Activated CD8-positive, alpha-beta memory T cell treated with anti-CD3 and anti-CD28 coated beads, Interleukin-2, amount 10 ng/mL, durations not matched to agents 7 days and 5 days (primary cell): ENCODE measurements at regions not wholly inside any gene's neighbourhood (a gene's known extent, or its start where the extent isn't known, plus 50 kb on each side); places are given as distances from the start of the nearest gene placed in this dataset.

Experiments used
- ATAC-seq: fragments of 150-1000 bp; cut with Tn5 transposase; one replicate; pipeline ENCODE4 v1.10.0; 2021; ENCODE audit warnings: moderate library complexity
- CTCF ChIA-PET: fragments of 350-600 bp; sonication (Branson Sonifier 250); formaldehyde crosslinking; loops from one replicate; lab custom pipeline; 2021; ENCODE audit warnings: antibody characterized with exemption; lab: Charles Lee
- DNase-seq: peaks from one replicate; pipeline ENCODE4 v3.0.0-alpha.2; 2020
- H3K27ac Mint-ChIP-seq: one replicate; pipeline ENCODE4 v1.8.0; 2021; ENCODE audit warnings: mild to moderate bottlenecking, mixed read lengths
- H3K27me3 Mint-ChIP-seq: one replicate; pipeline ENCODE4 v1.8.0; 2021; ENCODE audit warnings: mixed read lengths
- H3K36me3 Mint-ChIP-seq: one replicate; pipeline ENCODE4 v1.8.0; 2021; ENCODE audit warnings: mild to moderate bottlenecking, mixed read lengths
- H3K4me1 Mint-ChIP-seq: one replicate; pipeline ENCODE4 v1.8.0; 2021; ENCODE audit warnings: mixed read lengths
- H3K4me3 Mint-ChIP-seq: one replicate; pipeline ENCODE4 v1.8.0; 2021; ENCODE audit warnings: mild to moderate bottlenecking, moderate library complexity, mixed read lengths
- H3K9me3 Mint-ChIP-seq: one replicate; pipeline ENCODE4 v1.8.0; 2022; ENCODE audit warnings: low read depth, mixed read lengths

DNA sequence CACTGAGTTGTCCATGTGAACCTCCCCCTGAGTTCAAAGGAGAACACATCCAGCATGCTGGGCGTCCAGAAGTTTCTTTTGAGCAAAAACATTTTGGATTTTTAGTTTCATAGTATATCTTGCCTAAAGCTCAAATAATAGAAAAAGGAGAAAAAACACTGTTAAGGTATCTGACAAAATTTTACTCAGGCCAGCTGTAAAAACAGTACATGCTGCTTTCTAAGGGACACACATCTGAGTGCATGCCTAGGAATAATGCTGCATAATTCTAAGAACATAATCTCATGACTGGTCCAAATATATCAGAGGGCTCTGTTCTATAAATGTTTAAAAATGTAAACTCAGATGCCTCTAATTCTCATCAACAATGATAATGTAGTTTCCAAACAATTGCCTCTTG lies 561.3 kb upstream of the INTU start:
- CTCF ChIA-PET, result no interaction called here
- Mint-ChIP-seq H3K27me3 (no peaks in the 10 kb centered on the region), H3K27ac (no peak overlapping the region), H3K4me3 (no peak overlapping the region), H3K4me1 (no peaks in the 10 kb centered on the region), H3K36me3 (no peaks in the 10 kb centered on the region), H3K9me3 (peaks cover 3% of the 10 kb centered on the region)
- DNase-seq (no peak), ATAC-seq (no peak)

DNA sequence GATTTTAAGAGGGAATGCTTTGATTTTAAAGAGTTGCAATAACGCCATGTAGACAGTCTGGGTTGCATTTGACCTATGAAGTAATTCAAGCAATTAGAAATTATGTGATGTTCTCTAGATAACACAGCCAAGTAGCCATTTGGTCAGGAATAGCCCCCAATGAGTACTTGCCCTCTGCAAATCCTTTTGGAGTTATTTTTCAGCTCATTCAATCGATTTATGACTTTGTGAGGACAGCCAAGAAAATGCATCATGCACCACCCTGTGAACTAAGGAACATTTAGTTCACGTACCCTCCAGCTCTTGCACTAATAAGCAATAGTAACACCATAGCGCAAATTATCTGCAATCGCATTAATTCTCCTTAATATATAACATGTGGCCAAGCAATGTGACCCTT lies 552.6 kb upstream of the INTU start:
- H3K27me3 Mint-ChIP-seq, result no peaks in the 10 kb centered on the region
- H3K4me1 Mint-ChIP-seq, result no peaks in the 10 kb centered on the region
- H3K36me3 Mint-ChIP-seq, result no peaks in the 10 kb centered on the region
- CTCF ChIA-PET, result no interaction called here
- peaks cover 3% of the 10 kb centered on the region for H3K9me3 Mint-ChIP-seq
- H3K4me3 Mint-ChIP-seq, result no peak overlapping the region
- no peak overlapping the region for H3K27ac Mint-ChIP-seq
- DNase-seq (no peak), ATAC-seq (no peak)

DNA sequence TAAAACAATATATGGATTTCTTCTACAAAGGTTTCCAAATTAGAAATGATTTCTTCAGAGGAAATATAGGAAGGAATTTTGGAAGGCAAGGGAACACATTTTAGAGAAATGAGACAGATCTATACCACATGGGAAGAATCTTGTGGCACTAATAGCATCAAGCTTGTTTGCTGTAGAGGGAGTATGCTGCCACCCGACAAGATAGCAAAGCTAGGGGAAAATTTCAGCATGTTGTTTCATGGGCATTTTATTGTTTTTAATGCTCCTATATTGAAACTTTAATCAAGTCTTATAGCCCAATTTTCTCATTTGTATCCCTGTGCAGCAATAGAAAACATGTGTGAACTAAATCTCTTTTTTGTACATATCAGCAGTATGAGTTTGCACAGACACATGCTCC lies 551.7 kb upstream of the INTU start:
- DNase-seq (no peak), ATAC-seq (no peak)
- H3K36me3 Mint-ChIP-seq, result no peaks in the 10 kb centered on the region
- no peaks in the 10 kb centered on the region for H3K4me1 Mint-ChIP-seq
- H3K9me3 Mint-ChIP-seq, result peaks cover 6% of the 10 kb centered on the region
- no peaks in the 10 kb centered on the region for H3K27me3 Mint-ChIP-seq
- no peak overlapping the region for H3K4me3 Mint-ChIP-seq
- no peak overlapping the region for H3K27ac Mint-ChIP-seq
- CTCF ChIA-PET, result no interaction called here

DNA sequence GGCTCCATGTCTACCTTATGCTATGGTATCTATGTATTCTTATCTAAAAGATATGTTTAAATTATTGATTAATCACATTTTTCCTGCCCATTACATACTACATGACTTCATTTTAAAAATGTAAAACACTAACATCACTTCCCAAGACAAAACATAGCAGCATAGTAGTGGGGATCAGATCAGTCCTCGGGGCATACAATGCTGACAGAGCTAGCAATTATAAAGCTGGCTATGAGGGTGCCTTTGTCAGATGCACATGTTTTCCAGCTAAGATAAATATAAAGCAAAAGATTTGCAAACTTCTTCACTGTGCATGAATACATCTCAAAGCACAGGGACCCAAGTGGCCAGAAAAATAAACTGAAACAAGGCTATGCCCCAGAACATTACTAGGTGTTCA lies 549.8 kb upstream of the INTU start:
- H3K4me1 Mint-ChIP-seq, result no peaks in the 10 kb centered on the region
- H3K27me3 Mint-ChIP-seq, result no peaks in the 10 kb centered on the region
- CTCF ChIA-PET, result no interaction called here
- ATAC-seq (no peak), DNase-seq (no peak)
- peaks cover 8% of the 10 kb centered on the region for H3K9me3 Mint-ChIP-seq
- no peak overlapping the region for H3K27ac Mint-ChIP-seq
- H3K36me3 Mint-ChIP-seq, result no peaks in the 10 kb centered on the region
- H3K4me3 Mint-ChIP-seq, result no peak overlapping the region

DNA sequence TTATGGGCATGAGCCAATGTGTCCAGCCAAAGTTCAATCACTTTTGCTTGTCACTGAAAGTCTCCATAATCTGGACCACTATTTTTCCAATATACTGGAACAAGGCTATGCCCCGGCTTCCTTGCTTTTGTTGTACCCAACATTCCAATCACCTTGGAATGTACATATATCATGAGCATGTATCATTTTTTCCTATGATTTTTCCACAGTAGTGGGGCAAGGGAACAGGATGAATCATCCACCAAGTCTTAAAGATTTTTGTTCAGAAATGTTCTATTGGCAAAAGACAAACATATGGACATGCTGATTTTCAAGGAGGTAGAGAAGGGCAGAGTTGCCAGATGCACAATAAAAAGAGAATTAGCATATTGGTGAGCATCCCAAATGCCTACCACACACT lies 548.1 kb upstream of the INTU start:
- no peak for DNase-seq
- Mint-ChIP-seq H3K36me3 (no peaks in the 10 kb centered on the region), H3K27ac (no peak overlapping the region), H3K27me3 (no peaks in the 10 kb centered on the region), H3K4me1 (no peaks in the 10 kb centered on the region), H3K9me3 (peaks cover 8% of the 10 kb centered on the region), H3K4me3 (no peak overlapping the region)
- ATAC-seq, result no peak
- CTCF ChIA-PET, result no interaction called here

DNA sequence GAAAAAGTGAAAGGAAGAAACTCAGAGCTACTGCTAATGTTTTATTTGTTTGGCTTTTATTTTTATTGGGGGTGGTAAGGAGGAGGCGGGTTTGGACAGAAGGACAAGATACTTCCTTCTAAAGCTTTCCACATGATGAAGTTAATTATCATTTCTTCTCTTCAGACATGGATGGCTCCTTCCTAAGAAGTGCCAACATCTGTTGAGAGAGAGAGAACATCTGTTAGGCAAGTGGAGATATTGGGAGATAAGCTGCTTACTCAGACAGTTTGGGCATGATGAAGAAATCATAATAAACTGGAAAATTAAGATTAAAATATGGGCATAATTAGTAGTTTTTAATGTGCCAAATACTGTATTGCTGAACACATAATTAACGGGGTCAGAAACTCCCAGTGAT lies 535.7 kb upstream of the INTU start:
- Mint-ChIP-seq H3K9me3 (no peaks in the 10 kb centered on the region), H3K4me1 (no peaks in the 10 kb centered on the region), H3K27me3 (no peaks in the 10 kb centered on the region), H3K4me3 (no peak overlapping the region), H3K36me3 (no peaks in the 10 kb centered on the region), H3K27ac (no peak overlapping the region)
- DNase-seq, result no peak
- ATAC-seq, result no peak
- CTCF ChIA-PET, result no interaction called here

DNA sequence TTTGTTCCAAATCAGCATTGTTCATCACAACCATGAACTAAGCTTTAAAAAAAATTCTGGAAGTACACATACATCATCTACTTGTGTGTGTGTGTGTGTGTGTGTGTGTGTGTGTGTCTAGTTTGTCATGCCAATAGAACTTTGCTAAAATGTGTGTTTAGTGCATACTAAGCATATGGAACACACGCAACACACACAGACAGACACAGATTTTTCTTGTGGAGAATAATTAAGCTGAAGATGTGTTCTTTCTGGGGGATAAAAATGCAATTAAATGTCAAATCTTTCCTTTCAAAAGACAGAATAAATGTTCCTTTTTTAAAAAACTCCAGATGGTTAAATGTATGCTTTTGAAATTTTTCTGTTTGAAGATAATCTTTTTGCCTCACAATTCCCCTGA lies 530.4 kb upstream of the INTU start:
- Mint-ChIP-seq H3K4me1 (no peaks in the 10 kb centered on the region), H3K9me3 (peaks cover 7% of the 10 kb centered on the region), H3K4me3 (no peak overlapping the region), H3K27ac (no peak overlapping the region), H3K36me3 (no peaks in the 10 kb centered on the region), H3K27me3 (no peaks in the 10 kb centered on the region)
- CTCF ChIA-PET, result no interaction called here
- no peak for DNase-seq
- ATAC-seq, result no peak

DNA sequence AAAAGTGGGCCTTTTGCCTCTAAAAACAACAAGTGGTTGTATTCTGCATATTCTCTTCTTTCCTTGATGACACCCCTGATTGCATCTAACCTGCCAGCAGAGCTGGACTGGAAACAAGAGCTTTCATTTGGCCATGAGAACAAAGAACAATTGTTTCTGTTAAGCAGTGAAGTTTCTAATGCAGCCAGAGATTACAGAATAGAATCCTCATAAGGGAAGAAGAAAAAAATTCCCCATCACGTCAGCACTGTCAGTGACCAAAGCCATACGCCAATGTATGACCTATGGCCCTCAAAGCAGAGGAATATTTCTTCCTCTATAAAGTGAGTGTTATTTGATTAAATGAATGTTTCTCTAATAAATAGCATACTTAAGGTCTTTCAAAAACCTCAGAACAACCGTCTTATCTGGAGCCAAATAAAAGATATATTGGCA lies 529.1 kb upstream of the INTU start:
- ATAC-seq (no peak), DNase-seq (no peak)
- H3K27me3 Mint-ChIP-seq, result no peaks in the 10 kb centered on the region
- no peaks in the 10 kb centered on the region for H3K4me1 Mint-ChIP-seq
- no peaks in the 10 kb centered on the region for H3K36me3 Mint-ChIP-seq
- H3K4me3 Mint-ChIP-seq, result no peak overlapping the region
- no peak overlapping the region for H3K27ac Mint-ChIP-seq
- CTCF ChIA-PET, result no interaction called here
- peaks cover 10% of the 10 kb centered on the region for H3K9me3 Mint-ChIP-seq

DNA sequence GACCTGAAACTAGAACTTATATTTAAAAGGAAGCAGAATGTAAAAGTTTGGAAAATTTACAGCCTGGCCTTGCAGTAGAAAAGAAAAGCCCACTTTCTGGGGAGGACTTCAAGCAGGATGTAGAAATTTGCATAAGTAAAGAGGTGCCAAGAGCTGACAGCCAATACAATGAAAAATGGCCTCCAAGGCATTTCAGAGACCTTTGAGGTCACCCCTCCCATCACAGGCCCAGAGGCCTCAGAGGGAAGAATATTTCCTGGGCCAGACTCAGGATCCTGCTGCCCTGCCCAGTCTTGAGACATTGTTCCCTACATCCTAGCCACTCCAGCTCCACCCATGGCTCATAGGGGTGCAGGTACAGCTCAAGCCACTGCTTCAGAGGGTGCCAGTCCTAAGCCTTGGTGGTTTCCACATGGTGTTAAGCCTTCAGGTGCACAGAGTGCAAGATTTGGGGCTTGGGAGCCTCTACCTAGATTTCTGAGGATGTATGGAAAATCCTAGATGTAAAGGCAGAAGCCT lies 518.9 kb upstream of the INTU start:
- no peak overlapping the region for H3K27ac Mint-ChIP-seq
- peaks cover 1% of the 10 kb centered on the region for H3K9me3 Mint-ChIP-seq
- no peaks in the 10 kb centered on the region for H3K4me1 Mint-ChIP-seq
- H3K36me3 Mint-ChIP-seq, result no peaks in the 10 kb centered on the region
- DNase-seq, result no peak
- CTCF ChIA-PET, result no interaction called here
- no peaks in the 10 kb centered on the region for H3K27me3 Mint-ChIP-seq
- no peak overlapping the region for H3K4me3 Mint-ChIP-seq
- no peak for ATAC-seq

DNA sequence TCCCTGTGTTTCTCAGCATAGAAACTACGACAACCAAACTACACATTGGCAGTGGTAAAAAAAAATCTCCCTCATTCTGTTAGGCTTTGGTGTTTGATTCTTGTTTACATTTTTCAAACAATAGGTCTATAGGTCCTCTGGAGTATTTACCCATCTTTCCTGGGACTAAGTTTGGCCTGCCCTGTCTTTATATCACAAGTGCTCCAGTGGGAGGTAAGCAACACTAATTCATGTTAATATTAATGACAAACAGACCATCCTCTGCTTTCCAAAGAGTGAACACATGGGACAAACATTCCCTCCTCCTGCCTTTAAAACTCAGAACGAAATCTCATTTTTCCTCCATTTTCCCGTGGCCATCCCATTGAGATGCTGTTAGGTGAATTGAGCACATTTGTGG lies 514.1 kb upstream of the INTU start:
- peaks cover 6% of the 10 kb centered on the region for H3K9me3 Mint-ChIP-seq
- H3K27ac Mint-ChIP-seq, result no peak overlapping the region
- CTCF ChIA-PET, result no interaction called here
- ATAC-seq, result no peak
- no peak for DNase-seq
- H3K4me1 Mint-ChIP-seq, result no peaks in the 10 kb centered on the region
- H3K27me3 Mint-ChIP-seq, result no peaks in the 10 kb centered on the region
- no peak overlapping the region for H3K4me3 Mint-ChIP-seq
- no peaks in the 10 kb centered on the region for H3K36me3 Mint-ChIP-seq

DNA sequence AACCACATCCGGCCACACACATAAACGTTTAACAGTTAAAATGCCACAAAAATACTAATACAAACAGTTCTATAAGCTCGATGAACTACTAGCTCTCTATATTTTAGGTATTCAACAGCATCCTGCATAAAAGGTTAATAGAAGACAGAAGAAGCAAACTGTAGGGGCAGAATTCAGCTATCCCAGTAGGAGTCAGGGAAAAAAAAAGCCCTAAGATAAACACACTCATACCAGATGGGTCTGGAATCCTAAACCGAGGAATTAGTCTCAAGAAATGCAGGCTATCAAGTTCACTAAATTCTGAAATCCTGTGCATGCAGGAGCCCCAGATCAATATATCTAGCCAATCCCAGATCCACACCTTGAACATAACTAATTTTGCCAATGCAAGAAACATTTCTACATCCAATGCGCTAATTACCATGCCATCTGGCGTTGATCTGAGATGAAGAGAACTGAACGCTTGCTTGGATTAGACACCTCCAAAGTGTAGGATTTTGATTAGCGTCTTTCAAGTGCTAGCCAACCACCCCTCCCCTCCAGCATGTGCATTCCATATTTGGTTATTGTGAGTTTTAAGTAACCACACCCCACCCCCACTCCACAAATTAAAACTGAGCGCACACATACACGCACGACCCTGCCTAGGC lies 512.2 kb upstream of the INTU start:
- Mint-ChIP-seq H3K27me3 (no peaks in the 10 kb centered on the region), H3K4me3 (no peak overlapping the region), H3K4me1 (no peaks in the 10 kb centered on the region), H3K9me3 (peaks cover 6% of the 10 kb centered on the region), H3K36me3 (no peaks in the 10 kb centered on the region), H3K27ac (no peak overlapping the region)
- CTCF ChIA-PET, result no interaction called here
- no peak for DNase-seq
- ATAC-seq, result no peak

DNA sequence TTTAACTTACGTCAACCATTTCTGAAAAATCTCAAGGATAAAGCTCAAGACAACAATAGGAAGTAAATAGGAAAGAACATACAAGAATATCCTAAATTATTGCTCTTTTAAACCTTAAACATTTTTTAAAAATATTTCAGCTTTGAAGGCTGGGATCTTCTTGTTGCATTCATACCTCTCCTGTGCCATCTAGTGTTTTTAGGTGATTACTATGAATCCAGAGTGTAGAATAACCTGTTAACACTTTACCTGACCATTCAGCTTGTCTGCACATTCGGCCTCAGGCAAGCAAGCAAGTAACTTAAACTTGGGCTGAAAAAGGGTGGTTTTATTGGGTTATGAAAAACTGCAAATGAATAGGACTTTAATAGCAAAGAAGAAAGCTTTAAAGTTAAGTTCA lies 507.8 kb upstream of the INTU start:
- ATAC-seq, result no peak
- Mint-ChIP-seq H3K36me3 (no peaks in the 10 kb centered on the region), H3K27me3 (no peaks in the 10 kb centered on the region), H3K4me3 (no peak overlapping the region), H3K4me1 (no peaks in the 10 kb centered on the region), H3K9me3 (peaks cover 7% of the 10 kb centered on the region), H3K27ac (no peak overlapping the region)
- CTCF ChIA-PET, result no interaction called here
- no peak for DNase-seq

DNA sequence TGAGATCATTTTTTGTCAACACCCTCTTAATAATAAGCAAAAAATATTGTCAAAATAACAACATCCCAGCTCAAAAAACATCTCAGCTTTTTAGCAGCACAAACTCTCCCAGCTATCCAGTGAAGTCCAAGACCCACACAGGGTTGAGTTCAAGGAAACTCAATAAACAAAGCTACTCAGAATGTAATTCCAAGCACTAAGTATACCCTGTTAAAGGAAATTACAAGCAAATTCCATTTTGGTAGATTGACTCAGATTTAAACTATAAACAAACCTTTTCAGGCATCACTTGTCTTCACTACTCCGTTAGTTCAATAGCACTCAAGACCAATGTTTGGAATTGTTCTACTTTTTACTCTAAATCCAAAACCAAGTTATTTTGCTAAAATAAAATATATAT lies 506.0 kb upstream of the INTU start:
- no peak overlapping the region for H3K4me3 Mint-ChIP-seq
- CTCF ChIA-PET, result no interaction called here
- DNase-seq, result no peak

DNA sequence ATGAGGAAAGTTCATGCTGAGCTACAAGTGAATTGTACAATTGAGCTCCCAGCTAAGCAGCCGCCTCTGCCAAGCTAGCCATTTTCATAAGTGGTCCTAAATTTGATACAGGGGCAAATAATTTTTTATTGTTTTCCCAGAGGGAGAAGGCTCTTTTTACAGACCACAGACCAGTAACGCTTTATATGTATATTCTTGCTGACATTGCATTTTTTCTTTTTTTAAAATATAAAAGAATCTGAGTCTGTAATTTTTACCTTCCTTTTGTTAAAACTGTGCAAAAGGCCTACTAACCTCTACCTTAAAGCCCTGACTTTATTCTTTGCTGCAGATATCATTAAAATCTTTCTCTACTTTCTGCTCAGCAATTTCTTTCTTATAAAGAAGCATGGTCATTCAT lies 501.2 kb upstream of the INTU start:
- CTCF ChIA-PET, result no interaction called here
- Mint-ChIP-seq H3K36me3 (no peaks in the 10 kb centered on the region), H3K4me3 (no peak overlapping the region), H3K27ac (no peak overlapping the region), H3K9me3 (peaks cover 5% of the 10 kb centered on the region), H3K4me1 (no peaks in the 10 kb centered on the region), H3K27me3 (no peaks in the 10 kb centered on the region)
- ATAC-seq, result no peak
- no peak for DNase-seq

More for the DNA sequence above, 506.0 kb upstream of the INTU start:
- peaks cover 7% of the 10 kb centered on the region for H3K9me3 Mint-ChIP-seq
- ATAC-seq, result no peak
- H3K4me1 Mint-ChIP-seq, result no peaks in the 10 kb centered on the region
- no peaks in the 10 kb centered on the region for H3K27me3 Mint-ChIP-seq
- no peak overlapping the region for H3K27ac Mint-ChIP-seq
- H3K36me3 Mint-ChIP-seq, result no peaks in the 10 kb centered on the region

DNA sequence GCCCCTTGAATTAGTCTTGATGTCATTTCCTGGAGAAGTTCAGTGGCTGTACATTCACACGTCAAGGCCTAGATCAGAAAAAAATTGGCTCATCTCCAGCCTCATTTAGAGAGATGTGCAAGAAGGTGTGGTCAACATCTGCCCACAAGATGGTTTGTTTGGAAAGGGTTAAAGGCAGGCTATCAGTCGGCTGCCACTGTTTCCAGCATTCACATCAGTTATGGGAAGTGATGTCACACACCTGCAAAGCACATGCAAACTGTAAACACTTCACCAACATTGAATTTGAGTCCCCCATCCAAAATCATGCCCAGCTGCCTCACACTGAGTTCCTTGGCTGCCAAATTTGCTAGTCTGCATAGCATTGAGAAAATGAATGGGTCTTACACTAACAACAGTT lies 498.3 kb upstream of the INTU start:
- DNase-seq, result no peak
- H3K27me3 Mint-ChIP-seq, result no peaks in the 10 kb centered on the region
- no peak overlapping the region for H3K4me3 Mint-ChIP-seq
- no peak overlapping the region for H3K27ac Mint-ChIP-seq
- H3K9me3 Mint-ChIP-seq, result peaks cover 4% of the 10 kb centered on the region
- H3K4me1 Mint-ChIP-seq, result no peaks in the 10 kb centered on the region
- no peaks in the 10 kb centered on the region for H3K36me3 Mint-ChIP-seq
- CTCF ChIA-PET, result no interaction called here
- no peak for ATAC-seq
